ENCODE measurements at regions not wholly inside any gene's neighbourhood (a gene's known extent, or its start where the extent isn't known, plus 50 kb on each side); places are given as distances from the start of the nearest gene placed in this dataset.

- H3K36me3 ChIP-seq (ENCODE audit: insufficient read depth, low read length): no peaks in the 10 kb centered on the region
- no peak overlapping the region for H2AFZ ChIP-seq (ENCODE audit: low read length)
- H3K79me2 ChIP-seq (ENCODE audit: insufficient read depth, low read length): no peaks in the 10 kb centered on the region
- H3K9ac ChIP-seq (ENCODE audit: low read depth, low read length, poor library complexity, severe bottlenecking): no peak overlapping the region
- H3K27me3 ChIP-seq (ENCODE audit: insufficient read depth, low read length, poor library complexity, severe bottlenecking): no peaks in the 10 kb centered on the region
- no peaks in the 10 kb centered on the region for H3K4me1 ChIP-seq (ENCODE audit: insufficient read depth, low read length, poor library complexity, severe bottlenecking)
- H3K9me2 ChIP-seq (replicated peaks; ENCODE audit: low read depth, low read length): no peaks in the 10 kb centered on the region
- no peaks in the 10 kb centered on the region for H3F3A ChIP-seq (ENCODE audit: low read depth)
- H3K9me3 ChIP-seq (ENCODE audit: insufficient read depth, low read depth, low read length): no peaks in the 10 kb centered on the region
- H4K20me1 ChIP-seq (ENCODE audit: insufficient read depth, low read length, poor library complexity, severe bottlenecking): no peaks in the 10 kb centered on the region
- TF ChIP-seq EZH2phosphoT487 (IDR thresholded peaks at IDR 0.05; ENCODE audit: borderline replicate concordance) (no peak), CTCF (conservative IDR thresholded peaks at IDR 0.05; ENCODE audit: low read length) (no peak)
- H3K4me3 ChIP-seq (ENCODE audit: low read length, poor library complexity, severe bottlenecking): no peak overlapping the region
- no peak overlapping the region for H3K4me2 ChIP-seq (ENCODE audit: low read depth, low read length, poor library complexity, severe bottlenecking)
Observed at GRCh38 chr12:19052689-19053088, 76.8 kb upstream of the PLEKHA5 start.

DNA sequence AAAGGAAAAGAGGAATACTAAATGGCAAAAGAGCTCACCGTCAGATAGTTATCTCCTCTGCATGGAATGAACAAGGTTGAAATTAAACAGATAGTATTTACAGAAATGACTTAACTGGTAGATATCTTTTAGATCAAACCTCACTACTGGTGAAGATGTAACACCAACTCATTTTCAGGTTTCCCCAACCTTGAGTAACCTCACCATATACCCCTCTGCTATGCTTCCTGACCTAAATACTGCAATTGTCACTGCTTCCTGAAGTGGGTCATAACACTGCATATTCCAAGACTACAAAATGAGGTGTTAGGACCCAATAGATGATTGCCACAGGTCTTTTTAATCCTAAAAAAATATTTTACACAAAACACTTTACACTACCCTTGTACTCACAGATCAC is 76.3 kb upstream of the PLEKHA5 start:
- TF ChIP-seq EZH2phosphoT487 (IDR thresholded peaks at IDR 0.05; ENCODE audit: borderline replicate concordance) (no peak), CTCF (conservative IDR thresholded peaks at IDR 0.05; ENCODE audit: low read length) (no peak)
- Histone ChIP-seq H3K9ac (ENCODE audit: low read depth, low read length, poor library complexity, severe bottlenecking) (no peak overlapping the region), H3K36me3 (ENCODE audit: insufficient read depth, low read length) (no peaks in the 10 kb centered on the region), H3K4me2 (ENCODE audit: low read depth, low read length, poor library complexity, severe bottlenecking) (no peak overlapping the region), H3F3A (ENCODE audit: low read depth) (no peaks in the 10 kb centered on the region), H3K79me2 (ENCODE audit: insufficient read depth, low read length) (no peaks in the 10 kb centered on the region), H3K4me1 (ENCODE audit: insufficient read depth, low read length, poor library complexity, severe bottlenecking) (no peaks in the 10 kb centered on the region), H4K20me1 (ENCODE audit: insufficient read depth, low read length, poor library complexity, severe bottlenecking) (no peaks in the 10 kb centered on the region), H2AFZ (ENCODE audit: low read length) (no peak overlapping the region), H3K4me3 (ENCODE audit: low read length, poor library complexity, severe bottlenecking) (no peak overlapping the region), H3K27me3 (ENCODE audit: insufficient read depth, low read length, poor library complexity, severe bottlenecking) (no peaks in the 10 kb centered on the region), H3K9me3 (ENCODE audit: insufficient read depth, low read depth, low read length) (no peaks in the 10 kb centered on the region), H3K9me2 (replicated peaks; ENCODE audit: low read depth, low read length) (no peaks in the 10 kb centered on the region)

DNA sequence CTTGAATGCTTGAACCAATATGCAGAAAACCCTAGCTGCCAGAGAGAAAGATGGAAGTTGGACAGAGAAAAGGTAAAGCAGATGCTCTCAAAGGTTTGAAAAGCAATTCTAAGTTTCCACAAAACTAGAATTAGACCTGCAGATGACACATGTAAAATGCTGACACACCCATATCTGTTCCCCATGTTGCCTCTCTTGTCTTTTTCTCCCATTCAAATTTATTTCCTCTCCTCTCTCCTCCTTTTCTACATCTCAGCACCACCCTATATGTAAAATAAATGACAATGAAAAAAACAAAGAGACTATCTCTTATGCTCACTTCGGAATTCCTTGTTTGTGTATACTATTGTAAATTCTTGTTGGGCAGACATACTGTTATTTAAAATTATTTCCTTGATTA is 75.5 kb upstream of the PLEKHA5 start:
- no peaks in the 10 kb centered on the region for H3K27me3 ChIP-seq (ENCODE audit: insufficient read depth, low read length, poor library complexity, severe bottlenecking)
- H3K4me3 ChIP-seq (ENCODE audit: low read length, poor library complexity, severe bottlenecking): no peak overlapping the region
- H3F3A ChIP-seq (ENCODE audit: low read depth): no peaks in the 10 kb centered on the region
- no peak for TF ChIP-seq CTCF (conservative IDR thresholded peaks at IDR 0.05; ENCODE audit: low read length)
- no peak for TF ChIP-seq EZH2phosphoT487 (IDR thresholded peaks at IDR 0.05; ENCODE audit: borderline replicate concordance)
- no peaks in the 10 kb centered on the region for H3K79me2 ChIP-seq (ENCODE audit: insufficient read depth, low read length)
- H2AFZ ChIP-seq (ENCODE audit: low read length): no peak overlapping the region
- H3K9ac ChIP-seq (ENCODE audit: low read depth, low read length, poor library complexity, severe bottlenecking): no peak overlapping the region
- no peaks in the 10 kb centered on the region for H3K9me2 ChIP-seq (replicated peaks; ENCODE audit: low read depth, low read length)
- H3K4me1 ChIP-seq (ENCODE audit: insufficient read depth, low read length, poor library complexity, severe bottlenecking): no peaks in the 10 kb centered on the region
- H3K36me3 ChIP-seq (ENCODE audit: insufficient read depth, low read length): no peaks in the 10 kb centered on the region
- H3K9me3 ChIP-seq (ENCODE audit: insufficient read depth, low read depth, low read length): no peaks in the 10 kb centered on the region
- no peak overlapping the region for H3K4me2 ChIP-seq (ENCODE audit: low read depth, low read length, poor library complexity, severe bottlenecking)
- no peaks in the 10 kb centered on the region for H4K20me1 ChIP-seq (ENCODE audit: insufficient read depth, low read length, poor library complexity, severe bottlenecking)

All from Loucy (cell line).